ENCODE measurements at regions not wholly inside any gene's neighbourhood (a gene's known extent, or its start where the extent isn't known, plus 50 kb on each side); places are given as distances from the start of the nearest gene placed in this dataset.

GRCh38 chr12:45536284-45536683 lies 193.2 kb upstream of the ARID2 start:
- TF ChIP-seq CTCF (IDR thresholded peaks at IDR 0.05) = no peak
- WGBS (ENCODE audit: insufficient coverage) = no CpG with 5 or more reads among the region's 1 CpG

GRCh38 chr12:45540661-45541341 lies 188.7 kb upstream of the ARID2 start:
- WGBS (ENCODE audit: insufficient coverage) = no CpG with 5 or more reads among the region's 1 CpG
- H3K4me1 Mint-ChIP-seq = peaks cover 14% of the 10 kb centered on the region
- H3K9me3 Mint-ChIP-seq = no peaks in the 10 kb centered on the region
- peaks cover 6 to 7% of the 10 kb centered on the region in 2 donors for H3K4me1 ChIP-seq (ENCODE audit: control insufficient read depth in 1 of 2, insufficient read depth in 2 of 2, low read length in 2 of 2)
- no peaks in the 10 kb centered on the region for H4K20me1 ChIP-seq (ENCODE audit: insufficient read depth, low read length)
- no peak overlapping the region for H2AFZ ChIP-seq (ENCODE audit: insufficient read depth, low read depth, low read length, poor library complexity, severe bottlenecking)
- H3K36me3 Mint-ChIP-seq = no peaks in the 10 kb centered on the region
- H3K27ac ChIP-seq (ENCODE audit: low read depth in 1 of 2, low read length in 2 of 2) = no peak overlapping the region
- H3K4me3 Mint-ChIP-seq = no peak overlapping the region
- H3K27me3 Mint-ChIP-seq (ENCODE audit: low read depth in 3 of 3) = peaks cover 0 to 4% (median 2%) of the 10 kb centered on the region in 3 donors
- no peak overlapping the region for H3K27ac Mint-ChIP-seq
- H3K4me2 ChIP-seq (replicated peaks; ENCODE audit: extremely low read depth, low read length, poor library complexity, severe bottlenecking) = no peak overlapping the region
- TF ChIP-seq CTCF (IDR thresholded peaks at IDR 0.05) = no peak
- DNase-seq = no peak
- no peaks in the 10 kb centered on the region for H3K79me2 ChIP-seq (ENCODE audit: insufficient read depth, low read length)
- no peak overlapping the region for H3K4me3 ChIP-seq (replicated peaks in 1 of 3; ENCODE audit: low read depth in 2 of 3, low read length in 3 of 3)
- no peaks in the 10 kb centered on the region for H3K36me3 ChIP-seq (replicated peaks in 1 of 2; ENCODE audit: control insufficient read depth in 1 of 2, insufficient read depth in 2 of 2, low read length in 2 of 2)
- no peak overlapping the region for H3K9ac ChIP-seq (ENCODE audit: insufficient read depth, low read length, poor library complexity, severe bottlenecking)
- H3K27me3 ChIP-seq (ENCODE audit: control insufficient read depth in 2 of 2, insufficient read depth in 2 of 2, low read length in 2 of 2) = no peaks in the 10 kb centered on the region
- intact Hi-C loops (cut with micrococcal nuclease) = loop anchor here (10.0 kb wide), 2 partner anchors 184 to 204 kb away; partner anchors contain the start of gene ARID2 (in 1 of the 2)
- H3K9me3 ChIP-seq (replicated peaks in 1 of 2; ENCODE audit: control insufficient read depth in 1 of 2, insufficient read depth in 1 of 2, low read length in 2 of 2) = no peaks in the 10 kb centered on the region

More at GRCh38 chr12:45536284-45536683, 193.2 kb upstream of the ARID2 start:
- peaks cover 6 to 7% of the 10 kb centered on the region in 2 donors for H3K4me1 ChIP-seq (ENCODE audit: control insufficient read depth in 1 of 2, insufficient read depth in 2 of 2, low read length in 2 of 2)
- no peaks in the 10 kb centered on the region for H4K20me1 ChIP-seq (ENCODE audit: insufficient read depth, low read length)
- no peak overlapping the region for H3K4me2 ChIP-seq (replicated peaks; ENCODE audit: extremely low read depth, low read length, poor library complexity, severe bottlenecking)
- Mint-ChIP-seq H3K27me3 (ENCODE audit: low read depth in 3 of 3) (peaks cover 0 to 5% (median 0%) of the 10 kb centered on the region in 3 donors), H3K36me3 (no peaks in the 10 kb centered on the region), H3K4me1 (peaks cover 10% of the 10 kb centered on the region), H3K9me3 (peaks cover 0 to 4% (median 0%) of the 10 kb centered on the region in 7 donors), H3K27ac (no peak overlapping the region), H3K4me3 (no peak overlapping the region)
- H3K27ac ChIP-seq (ENCODE audit: low read depth in 1 of 2, low read length in 2 of 2) = no peak overlapping the region
- H3K9me3 ChIP-seq (replicated peaks in 1 of 2; ENCODE audit: control insufficient read depth in 1 of 2, insufficient read depth in 1 of 2, low read length in 2 of 2) = no peaks in the 10 kb centered on the region
- H3K36me3 ChIP-seq (replicated peaks in 1 of 2; ENCODE audit: control insufficient read depth in 1 of 2, insufficient read depth in 2 of 2, low read length in 2 of 2) = no peaks in the 10 kb centered on the region
- no peaks in the 10 kb centered on the region for H3K79me2 ChIP-seq (ENCODE audit: insufficient read depth, low read length)
- intact Hi-C loops (cut with micrococcal nuclease) = no loop called here
- no peak overlapping the region for H3K9ac ChIP-seq (ENCODE audit: insufficient read depth, low read length, poor library complexity, severe bottlenecking)
- no peak overlapping the region for H3K4me3 ChIP-seq (replicated peaks in 1 of 3; ENCODE audit: low read depth in 2 of 3, low read length in 3 of 3)
- DNase-seq = no peak
- no peaks in the 10 kb centered on the region for H3K27me3 ChIP-seq (ENCODE audit: control insufficient read depth in 2 of 2, insufficient read depth in 2 of 2, low read length in 2 of 2)
- no peak overlapping the region for H2AFZ ChIP-seq (ENCODE audit: insufficient read depth, low read depth, low read length, poor library complexity, severe bottlenecking)

Measured in CD14-positive monocyte (primary cell).